ENCODE measurements at regions not wholly inside any gene's neighbourhood (a gene's known extent, or its start where the extent isn't known, plus 50 kb on each side); places are given as distances from the start of the nearest gene placed in this dataset.

DNA sequence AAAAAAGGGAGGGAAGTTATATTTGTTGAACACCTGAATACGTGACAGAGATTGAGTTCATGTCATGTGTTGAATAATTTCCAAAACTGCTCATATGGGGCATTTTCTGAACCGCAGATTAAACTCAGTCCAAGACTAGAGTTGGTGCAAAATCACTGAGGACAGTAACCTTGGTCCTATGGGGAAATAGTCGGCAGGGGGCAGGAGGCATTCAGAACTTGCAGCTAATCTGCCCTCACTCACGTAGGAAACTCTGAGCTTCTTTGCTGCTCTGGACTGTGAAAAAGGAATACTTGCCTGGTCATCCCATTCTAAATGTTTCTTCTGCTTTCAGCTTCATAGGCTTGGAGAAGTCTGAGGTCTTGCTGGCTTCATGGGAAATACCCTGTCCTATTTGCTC lies 228.3 kb upstream of the ZP4 start:
- TF ChIP-seq, protein P1, sequence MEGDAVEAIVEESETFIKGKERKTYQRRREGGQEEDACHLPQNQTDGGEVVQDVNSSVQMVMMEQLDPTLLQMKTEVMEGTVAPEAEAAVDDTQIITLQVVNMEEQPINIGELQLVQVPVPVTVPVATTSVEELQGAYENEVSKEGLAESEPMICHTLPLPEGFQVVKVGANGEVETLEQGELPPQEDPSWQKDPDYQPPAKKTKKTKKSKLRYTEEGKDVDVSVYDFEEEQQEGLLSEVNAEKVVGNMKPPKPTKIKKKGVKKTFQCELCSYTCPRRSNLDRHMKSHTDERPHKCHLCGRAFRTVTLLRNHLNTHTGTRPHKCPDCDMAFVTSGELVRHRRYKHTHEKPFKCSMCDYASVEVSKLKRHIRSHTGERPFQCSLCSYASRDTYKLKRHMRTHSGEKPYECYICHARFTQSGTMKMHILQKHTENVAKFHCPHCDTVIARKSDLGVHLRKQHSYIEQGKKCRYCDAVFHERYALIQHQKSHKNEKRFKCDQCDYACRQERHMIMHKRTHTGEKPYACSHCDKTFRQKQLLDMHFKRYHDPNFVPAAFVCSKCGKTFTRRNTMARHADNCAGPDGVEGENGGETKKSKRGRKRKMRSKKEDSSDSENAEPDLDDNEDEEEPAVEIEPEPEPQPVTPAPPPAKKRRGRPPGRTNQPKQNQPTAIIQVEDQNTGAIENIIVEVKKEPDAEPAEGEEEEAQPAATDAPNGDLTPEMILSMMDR (IDR thresholded peaks at IDR 0.05) = no peak
- no peak for TF ChIP-seq EZH2 (IDR thresholded peaks at IDR 0.05; ENCODE audit: borderline replicate concordance, insufficient read depth, low read depth, low read length, poor library complexity, severe bottlenecking)

Data from B cell (primary cell).